ENCODE measurements at regions not wholly inside any gene's neighbourhood (a gene's known extent, or its start where the extent isn't known, plus 50 kb on each side); places are given as distances from the start of the nearest gene placed in this dataset.

- Histone ChIP-seq H3K4me1 (no peaks in the 10 kb centered on the region), H3K27me3 (replicated peaks in 1 of 7) (peaks cover 0 to under 1% (median 0%) of the 10 kb centered on the region in 7 donors), H3K4me3 (no peak overlapping the region), H3K9me3 (no peaks in the 10 kb centered on the region), H3K36me3 (no peaks in the 10 kb centered on the region), H3K27ac (no peak overlapping the region)
- no peak for TF ChIP-seq CTCF (IDR thresholded peaks at IDR 0.05 in 8 of 11, conservative IDR thresholded peaks at IDR 0.05 in 3 of 11)
- no peak for TF ChIP-seq POLR2A (IDR thresholded peaks at IDR 0.05)
- no peak for TF ChIP-seq POLR2AphosphoS5 (IDR thresholded peaks at IDR 0.05)
- intact Hi-C loops (cut with DNase I; ENCODE audit: low total_unique reads), result no loop called here
- no peak for DNase-seq
- 82 to 91% (median 86%) methylated on average over 3 to 4 of the region's 4 CpGs for WGBS, 5 donors
Measured at GRCh38 chr2:126513033-126513432, 142.9 kb upstream of the GYPC start.

GRCh38 chr2:126515471-126515870 is 140.5 kb upstream of the GYPC start:
- Histone ChIP-seq H3K4me3 (no peak overlapping the region), H3K4me1 (no peaks in the 10 kb centered on the region), H3K9me3 (no peaks in the 10 kb centered on the region), H3K27ac (no peak overlapping the region), H3K36me3 (no peaks in the 10 kb centered on the region), H3K27me3 (replicated peaks in 1 of 7) (peaks cover 0 to 5% (median 0%) of the 10 kb centered on the region in 7 donors)
- DNase-seq, result no peak
- WGBS, 5 donors, result 62 to 92% (median 89%) methylated on average over 2 of the region's 2 CpGs
- intact Hi-C loops (cut with DNase I; ENCODE audit: low total_unique reads), result no loop called here
- no peak for TF ChIP-seq POLR2AphosphoS5 (IDR thresholded peaks at IDR 0.05)
- no peak for TF ChIP-seq CTCF (IDR thresholded peaks at IDR 0.05 in 8 of 11, conservative IDR thresholded peaks at IDR 0.05 in 3 of 11)
- no peak for TF ChIP-seq POLR2A (IDR thresholded peaks at IDR 0.05)

- WGBS, 5 donors, result 56 to 72% (median 64%) methylated on average over 2 of the region's 2 CpGs
- Histone ChIP-seq H3K9me3 (no peaks in the 10 kb centered on the region), H3K4me1 (no peaks in the 10 kb centered on the region), H3K4me3 (no peak overlapping the region), H3K27me3 (replicated peaks in 1 of 7) (peaks cover 0 to 5% (median 0%) of the 10 kb centered on the region in 7 donors), H3K27ac (no peak overlapping the region), H3K36me3 (no peaks in the 10 kb centered on the region)
- intact Hi-C loops (cut with DNase I; ENCODE audit: low total_unique reads), result no loop called here
- TF ChIP-seq CTCF (IDR thresholded peaks at IDR 0.05 in 8 of 11, conservative IDR thresholded peaks at IDR 0.05 in 3 of 11) (no peak), POLR2AphosphoS5 (IDR thresholded peaks at IDR 0.05) (no peak), POLR2A (IDR thresholded peaks at IDR 0.05) (no peak)
- no peak for DNase-seq
Measured at GRCh38 chr2:126518196-126518595, 137.8 kb upstream of the GYPC start.

- Histone ChIP-seq H3K9me3 (no peaks in the 10 kb centered on the region), H3K27ac (no peak overlapping the region), H3K36me3 (no peaks in the 10 kb centered on the region), H3K4me3 (no peak overlapping the region), H3K4me1 (no peaks in the 10 kb centered on the region), H3K27me3 (replicated peaks in 1 of 7) (no peaks in the 10 kb centered on the region)
- TF ChIP-seq POLR2A (IDR thresholded peaks at IDR 0.05) (no peak), CTCF (IDR thresholded peaks at IDR 0.05 in 8 of 11, conservative IDR thresholded peaks at IDR 0.05 in 3 of 11) (peak; percentile 18 to 80 (median 69)), POLR2AphosphoS5 (IDR thresholded peaks at IDR 0.05) (no peak)
- intact Hi-C loops (cut with DNase I; ENCODE audit: low total_unique reads), result loop anchor here (2.0 kb wide), 1 partner anchor 249 kb away; no protein-coding TSS in a partner anchor
- DNase-seq, result peak; percentile 77
- WGBS, 5 donors, result 71 to 81% (median 78%) methylated on average over 8 of the region's 8 CpGs
Measured at GRCh38 chr2:126527836-126528490, 128.0 kb upstream of the GYPC start.

Measured in spleen (tissue), 11 donors.